H1 (cell line): ENCODE measurements at regions not wholly inside any gene's neighbourhood (a gene's known extent, or its start where the extent isn't known, plus 50 kb on each side); places are given as distances from the start of the nearest gene placed in this dataset.

ENCODE experiments used
- CHD2 ChIP-seq: IDR thresholded peaks from 2 replicates; pipeline ENCODE4 v1.6.1; 2012; ENCODE audit warnings: low read length, improper control_type of control experiment
- EZH2 ChIP-seq: fragments of 200-600 bp; sonication (generic); IDR thresholded peaks from 2 replicates; pipeline ENCODE4 v1.7.1; 2012; ENCODE audit warnings: low read depth, mild to moderate bottlenecking, moderate library complexity, low read length, inconsistent platforms; ENCODE audit not compliant: severe bottlenecking
- SUZ12 ChIP-seq: fragments of 200-600 bp; sonication (generic); IDR thresholded peaks from 2 replicates; pipeline ENCODE4 v1.6.1; 2012; ENCODE audit warnings: mild to moderate bottlenecking, inconsistent platforms, low read length, moderate library complexity, mixed read lengths
- YY1 ChIP-seq: IDR thresholded peaks from 2 replicates; pipeline ENCODE4 v1.6.1; 2011; ENCODE audit warnings: low read depth, mild to moderate bottlenecking, low read length

DNA sequence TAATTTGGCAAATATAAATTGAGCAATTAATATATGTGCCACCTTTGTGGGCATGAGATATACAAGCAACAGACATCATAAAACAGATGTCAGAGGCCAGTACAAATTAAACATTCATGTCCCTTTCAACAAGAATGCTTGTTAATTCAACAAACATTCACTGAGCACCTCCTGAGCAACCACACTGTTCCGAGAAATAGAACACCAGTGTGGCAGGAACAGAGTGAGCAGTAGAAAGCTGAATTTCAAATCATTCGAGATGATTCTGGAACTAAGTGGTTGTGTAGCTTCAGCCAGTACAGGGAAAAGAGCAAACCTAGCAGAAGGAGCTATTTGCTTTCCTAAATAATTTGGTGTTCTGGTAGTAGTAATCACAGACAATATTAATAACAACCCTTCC is 227.7 kb downstream of the CBLN4 start (continued):
- no peak for TF ChIP-seq EZH2
- TF ChIP-seq YY1: no peak
- TF ChIP-seq CHD2: no peak
- no peak for TF ChIP-seq SUZ12
